COLO829 (cell line): ENCODE measurements at regions not wholly inside any gene's neighbourhood (a gene's known extent, or its start where the extent isn't known, plus 50 kb on each side); places are given as distances from the start of the nearest gene placed in this dataset.
"Not testable (repeated sequence)": the region's sequence is repeated elsewhere in the genome, so short reads cannot be mapped to it uniquely, and the experiment has no call there.

Source experiments
- DNase-seq: peaks from one replicate; pipeline ENCODE4 v3.0.0; 2012; ENCODE audit warnings: low spot score

DNA sequence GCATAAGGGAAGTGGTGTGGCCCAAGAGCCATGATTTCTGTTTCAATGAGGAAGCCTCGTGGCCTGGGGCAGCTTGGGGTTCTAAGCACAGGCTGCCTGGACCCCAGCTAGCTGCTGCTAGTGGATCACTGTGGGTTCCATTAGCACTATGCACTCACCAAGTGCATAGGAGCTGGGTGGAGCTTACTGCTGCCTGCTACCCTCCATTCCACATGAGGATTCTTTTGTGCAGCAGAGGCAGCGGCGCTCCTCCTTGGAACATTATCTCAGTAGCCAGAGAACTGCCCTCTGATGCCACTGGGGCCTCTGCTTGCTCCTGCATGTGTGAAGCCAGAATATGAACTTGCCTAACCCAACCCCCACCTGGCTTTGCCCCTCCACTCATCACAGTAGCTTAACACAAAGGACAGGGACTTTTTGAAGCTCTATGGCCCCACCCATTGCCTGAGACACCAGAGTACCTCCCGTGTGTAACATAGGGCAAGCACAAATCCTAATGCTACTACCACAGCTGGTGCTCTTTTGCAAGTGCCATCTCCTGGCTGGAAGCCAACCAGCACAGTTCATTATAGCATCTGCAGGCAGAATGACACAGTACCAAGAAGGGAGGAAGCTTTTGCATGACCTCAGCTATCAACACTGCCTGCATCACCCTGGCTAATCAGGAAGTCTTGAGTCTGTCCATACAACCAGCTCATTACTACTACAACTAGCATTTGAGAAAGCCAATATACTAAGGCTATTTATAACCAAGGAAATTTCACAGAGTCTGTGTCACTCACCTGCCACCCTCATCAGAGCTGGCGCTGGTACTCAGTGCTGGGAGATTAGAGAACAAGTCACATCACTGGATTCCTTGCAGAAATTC lies 297.0 kb upstream of the GULP1 start:
- DNase-seq, result no peak

DNA sequence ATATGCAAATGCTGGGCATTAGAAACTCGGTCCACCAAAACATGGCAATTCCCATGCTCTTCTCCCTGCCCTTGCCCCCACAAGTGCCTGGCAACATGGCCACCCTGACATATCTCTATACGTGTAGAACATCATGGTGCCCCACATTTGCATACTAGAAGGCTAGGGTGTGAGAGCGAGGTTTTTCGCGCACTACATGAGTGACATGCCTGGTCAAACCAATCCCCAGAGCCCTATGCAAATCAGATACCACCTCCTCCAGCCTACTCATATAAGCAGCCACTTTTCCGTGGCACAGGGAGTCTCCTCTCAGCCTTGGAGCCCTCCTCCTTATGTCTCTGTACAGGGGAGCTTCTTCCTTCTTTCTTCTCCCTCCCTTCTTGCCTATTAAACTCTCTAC lies 296.1 kb upstream of the GULP1 start:
- no peak for DNase-seq

DNA sequence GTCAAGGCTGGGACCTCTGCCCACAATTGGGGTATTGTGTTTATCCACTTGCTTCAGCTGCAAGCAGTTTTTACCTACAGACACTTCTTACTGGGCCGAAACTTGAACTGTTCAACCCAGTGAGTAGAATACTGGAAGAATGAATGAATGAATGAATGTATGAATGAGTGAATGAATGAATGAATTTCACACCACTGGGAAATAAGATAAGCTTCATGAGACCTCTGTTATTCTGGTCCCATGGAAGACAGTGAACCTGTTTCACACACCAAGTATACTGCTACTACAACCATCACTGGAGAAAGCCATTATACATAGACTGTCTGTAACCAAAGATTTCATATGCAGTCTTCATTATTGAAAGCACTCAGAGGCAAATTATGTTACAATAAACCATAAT lies 295.0 kb upstream of the GULP1 start:
- no peak for DNase-seq

DNA sequence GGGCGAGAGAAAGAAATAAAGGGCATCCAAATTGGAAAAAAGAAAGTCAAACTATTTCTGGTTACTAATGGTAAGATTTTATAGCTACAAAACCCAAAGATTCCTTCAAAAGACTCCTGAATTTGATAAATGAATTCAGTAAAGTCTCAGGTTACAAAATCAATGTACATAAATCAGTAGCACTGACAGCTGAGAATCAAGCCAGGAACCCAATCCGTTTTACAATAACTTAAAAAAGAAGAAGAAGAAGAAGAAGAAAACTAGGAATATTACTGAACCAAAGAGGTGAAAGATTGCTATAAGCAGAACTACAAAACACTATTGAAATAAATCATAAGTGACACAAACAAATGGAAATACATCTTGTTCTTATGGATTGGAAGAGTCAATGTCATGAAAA lies 291.5 kb upstream of the GULP1 start:
- no peak for DNase-seq

DNA sequence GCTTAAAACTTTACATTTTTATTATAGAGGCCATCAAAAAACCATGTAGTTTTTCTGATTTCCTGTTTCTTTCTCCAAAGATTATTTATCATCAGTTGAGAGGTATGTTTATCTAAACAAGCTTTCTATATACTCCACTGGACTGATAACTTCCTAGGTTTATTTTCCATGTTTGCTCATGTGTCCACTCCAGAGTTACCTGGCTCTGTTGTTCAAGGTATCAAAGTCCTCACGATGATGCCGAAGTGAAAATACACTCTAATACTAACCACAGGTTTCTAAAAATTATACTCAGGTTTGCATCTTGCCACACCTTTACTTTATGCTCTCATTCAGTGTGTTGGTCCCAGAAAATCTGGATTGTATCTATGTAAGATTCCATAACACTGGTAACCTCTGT lies 287.9 kb upstream of the GULP1 start:
- no peak for DNase-seq

DNA sequence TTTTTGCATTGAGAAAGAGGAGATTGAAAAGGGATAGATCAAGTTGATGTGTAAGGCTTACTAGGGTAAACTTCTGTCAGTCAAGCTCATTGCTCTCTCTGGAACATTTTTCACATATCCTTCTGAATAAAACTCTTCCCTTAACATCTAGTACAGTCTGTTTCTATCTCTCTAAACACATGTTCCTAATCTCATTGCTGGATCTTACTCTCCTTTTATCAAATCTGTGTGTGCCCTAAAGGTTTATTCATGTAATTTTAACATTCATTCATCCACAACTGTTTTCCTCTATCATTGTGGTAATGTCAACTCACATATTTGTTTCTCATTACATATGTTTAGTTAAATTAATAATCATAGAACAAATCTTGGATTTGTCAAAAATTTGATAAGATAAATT lies 277.9 kb upstream of the GULP1 start:
- DNase-seq, result no peak

DNA sequence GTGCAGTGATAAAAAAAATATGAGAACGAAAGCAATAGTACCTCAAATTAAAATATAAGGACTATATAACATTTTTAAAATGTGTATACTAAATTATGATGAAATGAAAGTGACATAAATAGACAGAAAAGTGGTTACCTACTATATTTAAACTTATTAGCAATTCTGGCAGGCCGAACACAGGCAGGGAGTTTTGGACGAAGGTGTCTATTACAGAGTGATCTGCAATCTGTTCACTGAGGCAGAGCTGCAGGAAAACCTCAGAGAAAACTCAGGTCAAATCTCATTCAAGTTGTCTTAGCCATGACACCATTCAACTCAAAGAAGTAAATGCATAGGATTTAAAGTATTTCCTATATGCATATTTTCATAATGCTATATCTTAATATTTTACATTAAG lies 274.8 kb upstream of the GULP1 start:
- no peak for DNase-seq

DNA sequence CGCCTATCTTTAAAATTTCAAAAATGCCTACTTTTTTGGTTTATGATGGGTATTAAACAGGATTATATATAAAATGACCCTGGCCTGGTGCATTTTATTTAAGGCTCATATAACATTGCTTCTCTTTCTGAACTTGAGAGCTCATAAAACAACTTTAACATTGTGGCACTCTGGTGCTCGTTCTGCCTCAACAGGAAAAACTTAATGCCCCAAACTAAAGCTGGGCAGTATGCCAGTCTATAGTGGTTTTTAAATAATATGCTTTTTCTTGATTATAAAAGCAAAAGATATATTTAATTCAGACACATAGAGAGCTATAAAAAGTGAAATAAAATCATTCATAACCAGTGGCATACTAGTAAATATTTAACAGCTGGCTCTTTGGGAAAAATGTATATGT lies 269.3 kb upstream of the GULP1 start:
- DNase-seq, result no peak

DNA sequence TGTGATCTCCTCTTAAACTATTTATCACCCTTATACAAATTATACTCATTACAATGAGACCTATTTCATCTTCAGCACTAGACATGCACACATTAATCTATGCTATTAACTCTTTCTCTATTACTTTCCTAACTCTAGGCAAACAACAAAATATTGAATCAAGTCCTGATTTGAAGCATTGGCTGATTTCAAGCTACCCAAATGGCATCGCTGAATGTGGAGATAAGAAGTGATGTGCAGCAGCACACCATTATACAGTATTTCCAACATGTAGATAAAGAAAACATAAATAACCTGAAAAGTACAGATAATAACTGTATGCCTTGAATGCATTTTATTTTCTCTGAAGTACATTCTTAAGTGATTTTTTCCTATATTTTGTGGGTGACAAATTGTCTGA lies 268.6 kb upstream of the GULP1 start:
- no peak for DNase-seq

DNA sequence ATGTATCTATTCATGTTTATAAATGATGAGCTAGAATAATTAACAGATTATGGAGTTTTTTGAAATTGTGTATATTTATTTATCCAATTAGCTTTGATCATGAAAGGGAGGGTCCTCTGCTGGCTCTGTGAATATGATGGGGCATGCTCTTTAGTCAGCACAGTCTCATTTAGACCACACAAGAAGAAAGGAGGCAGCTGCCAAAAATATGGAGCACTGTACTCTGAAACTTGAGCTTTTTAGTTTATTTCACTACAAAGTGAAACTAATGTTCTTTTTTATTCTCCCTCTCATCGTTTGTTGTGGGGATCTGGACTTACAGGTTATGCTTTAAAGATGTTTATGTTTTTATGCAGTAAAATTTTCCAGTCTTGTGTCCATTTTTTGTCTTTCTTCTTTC lies 266.9 kb upstream of the GULP1 start:
- DNase-seq, result no peak

DNA sequence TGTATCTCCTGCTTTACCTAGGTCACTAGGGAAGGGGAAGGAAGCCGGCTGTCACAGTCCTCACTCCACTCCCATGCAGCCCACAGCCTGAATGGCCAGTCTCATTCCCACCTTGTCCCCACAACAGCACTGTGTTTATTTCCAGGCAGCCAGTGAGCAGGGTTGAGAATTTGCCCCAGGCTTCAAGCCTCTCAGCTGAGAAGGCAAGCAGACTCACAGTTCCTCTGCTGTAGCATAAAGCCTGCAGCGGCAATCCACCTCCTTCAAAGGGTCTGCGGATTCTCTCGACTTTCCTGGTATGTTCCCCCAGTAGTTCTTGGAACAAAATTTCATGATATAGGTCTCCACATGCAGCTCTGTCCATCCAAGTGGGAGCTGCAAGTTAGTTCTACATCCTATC lies 262.9 kb upstream of the GULP1 start:
- no peak for DNase-seq

DNA sequence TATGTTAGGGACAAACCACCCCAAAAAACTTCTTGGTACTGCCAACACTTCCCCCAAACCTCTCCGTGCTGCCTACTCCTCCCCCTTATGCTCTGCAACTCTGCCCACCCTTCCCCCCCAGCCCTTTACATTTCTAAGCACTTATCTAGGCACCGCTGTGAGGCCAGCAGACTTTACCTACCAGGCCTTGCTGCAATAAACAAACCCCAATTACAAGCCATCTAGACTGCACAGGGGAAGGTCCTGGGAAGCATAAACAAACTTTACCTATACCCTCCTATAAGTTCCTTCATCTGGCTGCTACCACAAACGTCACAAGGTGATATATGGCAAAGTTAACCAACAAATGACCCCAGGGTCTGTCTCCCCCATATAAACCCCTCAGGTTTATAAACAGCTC lies 259.4 kb upstream of the GULP1 start:
- no peak for DNase-seq

DNA sequence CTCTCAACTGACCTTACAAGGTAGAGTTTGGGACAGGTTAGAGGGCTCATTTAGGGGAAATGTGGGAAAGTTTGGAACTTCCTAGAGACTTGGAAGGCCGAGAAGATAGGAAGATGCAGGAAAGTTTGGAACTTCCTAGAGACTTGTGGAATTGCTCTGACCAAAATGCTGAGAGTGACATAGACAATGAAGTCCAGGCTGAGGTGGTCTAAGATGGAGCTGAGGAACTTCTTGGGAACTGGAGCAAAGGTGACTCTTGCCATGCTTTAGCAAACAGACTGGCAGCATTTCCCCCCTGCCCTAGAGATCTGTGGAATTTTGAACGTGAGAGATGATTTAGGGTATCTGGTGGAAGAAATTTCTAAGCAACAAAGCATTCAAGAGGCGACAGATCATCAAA lies 258.9 kb upstream of the GULP1 start:
- no peak for DNase-seq

DNA sequence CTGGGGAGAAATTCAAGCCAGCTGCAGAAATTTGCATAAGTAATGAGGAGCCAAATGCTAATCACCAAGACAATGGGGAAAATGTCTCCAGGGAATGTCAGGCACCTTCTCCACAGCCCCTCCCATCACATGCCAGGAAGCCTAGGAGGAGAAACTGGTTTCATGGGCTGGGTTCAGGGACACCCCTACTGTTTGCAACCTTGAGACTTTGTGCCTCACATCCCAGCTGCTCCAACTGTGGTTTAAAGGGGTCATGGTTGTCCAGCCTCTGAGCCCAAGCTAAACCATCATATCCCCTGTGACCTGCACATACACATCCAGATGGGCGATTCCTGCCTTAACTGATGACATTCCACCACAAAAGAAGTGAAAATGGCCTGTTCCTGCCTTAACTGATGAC lies 258.4 kb upstream of the GULP1 start:
- not testable (repeated sequence) for DNase-seq

DNA sequence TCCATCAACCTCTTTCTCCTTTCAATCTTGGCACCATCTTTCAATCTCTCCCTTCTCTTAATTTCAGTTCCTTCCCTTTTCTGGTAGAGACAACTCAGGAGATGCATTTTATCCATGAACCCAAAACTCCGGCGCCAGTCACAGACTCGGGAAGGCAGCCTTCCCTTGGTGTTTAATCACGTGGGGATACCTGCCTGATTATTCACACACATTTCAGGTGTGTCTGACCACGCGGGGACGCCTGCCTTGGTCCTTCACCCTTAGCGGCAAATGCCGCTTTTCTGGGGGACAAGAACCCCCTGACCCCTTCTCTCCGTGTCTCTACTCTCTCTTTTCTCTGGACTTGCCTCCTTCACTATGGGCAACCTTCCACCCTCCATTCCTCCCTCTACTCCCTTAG lies 257.6 kb upstream of the GULP1 start:
- DNase-seq, result not testable (repeated sequence)

DNA sequence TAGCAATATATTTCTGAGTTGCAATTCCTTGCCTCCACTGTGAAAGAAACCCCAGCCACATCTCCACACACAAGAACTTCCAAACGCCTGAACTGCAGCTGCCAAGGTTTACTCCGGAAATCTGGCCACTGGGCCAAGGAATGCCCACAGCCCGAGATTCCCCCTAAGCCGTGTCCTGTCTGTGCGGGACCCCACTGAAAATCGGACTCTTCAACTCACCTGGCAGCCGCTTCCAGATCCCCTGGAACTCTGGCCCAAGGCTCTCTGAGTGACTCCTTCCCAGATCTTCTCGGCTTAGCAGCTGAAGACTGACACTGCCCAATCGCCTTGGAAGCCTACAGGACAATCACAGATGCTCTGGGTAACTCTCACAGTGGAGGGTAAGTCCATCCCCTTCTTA lies 256.3 kb upstream of the GULP1 start:
- DNase-seq, result not testable (repeated sequence)

DNA sequence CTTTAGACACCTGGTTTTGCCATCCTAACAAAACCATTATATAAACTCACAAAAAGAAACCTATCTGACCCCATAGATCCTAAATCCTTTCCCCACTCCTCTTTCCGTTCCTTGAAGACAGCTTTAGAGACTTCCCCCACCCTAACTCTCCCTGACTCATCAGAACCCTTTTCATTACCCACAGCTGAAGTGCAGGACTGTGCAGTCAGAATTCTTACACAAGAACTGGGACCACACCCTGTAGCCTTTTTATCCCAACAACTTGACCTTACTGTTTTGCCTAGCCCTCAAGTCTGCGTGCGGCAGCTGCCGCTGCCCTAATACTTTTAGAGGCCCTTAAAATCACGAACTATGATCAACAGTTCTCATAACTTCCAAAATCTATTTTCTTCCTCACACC lies 254.9 kb upstream of the GULP1 start:
- DNase-seq, result not testable (repeated sequence)

DNA sequence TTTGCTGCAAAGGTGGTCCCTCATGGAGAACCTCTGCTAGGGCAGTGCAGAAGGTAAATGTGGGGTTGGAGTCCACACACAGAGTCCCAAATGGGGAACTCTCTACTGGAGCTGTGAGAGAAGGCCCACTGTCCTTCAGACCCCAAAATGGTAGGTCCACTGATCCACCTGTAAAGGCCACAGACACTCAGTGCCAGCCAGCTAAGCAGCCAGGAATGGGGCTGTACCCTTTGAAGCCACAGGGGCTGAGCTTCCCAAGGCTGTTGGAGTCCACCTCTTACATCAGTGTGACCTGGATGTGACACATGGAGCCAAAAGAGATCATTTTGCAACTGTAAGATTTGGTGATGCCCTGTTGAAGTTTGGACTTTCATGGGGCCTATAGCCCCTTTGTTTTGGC lies 252.4 kb upstream of the GULP1 start:
- no peak for DNase-seq

DNA sequence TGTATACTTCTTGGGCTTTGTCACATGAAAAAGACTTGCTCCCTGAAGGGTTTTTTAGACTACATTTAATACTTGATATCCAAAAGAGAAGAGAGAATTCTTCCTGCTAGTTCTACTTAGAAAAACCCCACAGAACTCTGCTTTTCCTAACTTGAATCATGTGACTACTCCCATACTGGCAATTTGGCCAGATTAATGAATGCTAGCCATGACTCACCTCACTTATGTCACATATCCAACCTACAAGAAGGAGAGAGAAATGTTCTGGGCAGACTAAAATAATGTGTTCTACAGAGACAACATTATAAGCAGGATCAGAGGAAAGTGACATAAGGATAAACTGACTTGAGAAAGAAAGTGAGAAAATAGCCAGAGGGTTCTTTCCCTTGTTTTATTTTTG lies 249.3 kb upstream of the GULP1 start:
- peak; percentile 57 for DNase-seq

DNA sequence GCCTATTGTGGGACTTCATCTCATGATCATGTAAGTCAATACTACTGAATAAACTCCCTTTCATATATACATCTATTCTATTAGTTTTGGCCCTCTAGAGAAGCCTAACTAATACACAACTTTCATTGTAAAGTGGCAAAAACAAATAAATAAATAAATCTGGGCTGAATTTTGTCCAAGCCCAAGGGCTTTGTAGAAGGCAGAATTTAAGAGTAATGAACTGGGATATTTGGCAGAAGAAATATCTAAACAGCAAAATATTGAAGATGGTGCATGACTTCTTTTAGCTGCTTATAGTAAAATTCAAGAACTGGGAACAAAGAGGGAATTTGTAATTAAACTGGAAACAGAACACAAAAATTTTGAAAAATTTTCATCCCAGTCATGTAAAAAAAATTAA lies 246.7 kb upstream of the GULP1 start:
- DNase-seq, result no peak

DNA sequence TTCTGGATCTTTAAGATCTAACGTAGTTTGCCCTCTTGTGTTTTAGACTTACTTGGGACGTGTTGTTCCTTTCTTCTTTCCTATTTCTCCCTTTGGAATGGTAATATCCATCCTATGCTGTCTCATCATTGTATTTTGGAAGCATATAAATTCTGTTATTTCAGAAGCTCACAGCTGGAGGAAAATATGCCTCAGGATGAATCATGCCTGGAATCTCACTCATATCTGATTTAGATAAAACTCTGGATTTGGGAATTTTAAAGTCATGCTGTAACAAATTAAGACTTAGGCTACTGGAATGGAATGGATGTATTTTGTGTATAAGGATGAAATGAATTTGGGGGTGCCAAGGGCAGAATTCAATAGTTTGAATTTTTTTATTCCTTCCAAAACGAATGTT lies 245.2 kb upstream of the GULP1 start:
- DNase-seq, result no peak

DNA sequence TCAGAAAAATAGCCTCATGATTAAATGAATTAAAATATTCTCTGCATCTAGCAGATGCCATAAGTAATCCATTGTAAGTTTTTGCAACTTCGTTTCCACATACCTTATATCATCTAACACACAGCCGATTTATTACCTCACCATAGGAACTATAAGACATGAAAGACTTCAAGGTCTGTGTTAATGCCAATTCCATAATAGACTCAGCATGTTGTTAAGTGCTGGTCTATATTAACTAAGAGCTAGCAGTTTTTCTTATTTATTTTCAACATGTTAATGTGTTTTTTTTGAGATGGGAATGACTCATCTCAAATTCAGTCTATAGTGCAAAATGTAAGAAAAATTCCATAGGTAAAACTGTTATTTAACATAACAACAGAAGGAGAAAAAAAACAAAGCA lies 243.9 kb upstream of the GULP1 start:
- no peak for DNase-seq

DNA sequence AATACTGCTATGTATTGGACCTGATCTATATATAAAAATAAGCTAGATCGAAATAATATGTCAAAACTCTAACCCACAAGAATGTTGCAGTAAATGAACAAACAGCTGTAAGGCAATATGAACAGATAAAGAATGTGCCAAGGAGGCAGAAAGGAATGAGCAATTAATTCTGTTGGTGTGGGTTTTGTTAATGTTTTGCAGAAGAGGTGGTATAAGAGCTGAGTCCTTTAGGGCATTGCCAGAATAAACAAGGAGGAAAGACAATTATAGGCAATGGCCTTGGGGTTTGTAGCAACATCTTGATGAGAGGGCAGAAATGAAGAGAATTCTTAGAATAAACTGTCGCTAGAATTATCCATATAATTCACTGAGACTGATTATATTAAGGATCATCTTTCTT lies 240.9 kb upstream of the GULP1 start:
- no peak for DNase-seq

DNA sequence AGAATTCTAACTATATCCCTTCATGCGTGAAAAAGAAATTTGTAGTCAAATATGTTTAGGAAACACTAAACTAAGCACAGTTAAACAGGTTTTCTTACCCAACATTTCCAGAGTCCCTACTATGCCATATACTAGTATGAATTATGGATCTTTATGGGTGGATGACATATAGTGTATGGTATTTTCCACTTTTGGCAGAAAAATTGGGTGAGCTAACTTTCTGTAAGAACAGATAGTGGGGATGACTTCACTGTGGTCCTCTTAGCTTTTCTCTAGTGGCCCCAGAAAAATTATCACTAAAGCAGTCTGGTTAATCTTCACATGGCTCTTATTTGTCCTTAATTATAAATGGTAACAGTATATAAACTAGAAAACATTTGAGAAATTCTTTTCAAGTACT lies 240.0 kb upstream of the GULP1 start:
- no peak for DNase-seq

DNA sequence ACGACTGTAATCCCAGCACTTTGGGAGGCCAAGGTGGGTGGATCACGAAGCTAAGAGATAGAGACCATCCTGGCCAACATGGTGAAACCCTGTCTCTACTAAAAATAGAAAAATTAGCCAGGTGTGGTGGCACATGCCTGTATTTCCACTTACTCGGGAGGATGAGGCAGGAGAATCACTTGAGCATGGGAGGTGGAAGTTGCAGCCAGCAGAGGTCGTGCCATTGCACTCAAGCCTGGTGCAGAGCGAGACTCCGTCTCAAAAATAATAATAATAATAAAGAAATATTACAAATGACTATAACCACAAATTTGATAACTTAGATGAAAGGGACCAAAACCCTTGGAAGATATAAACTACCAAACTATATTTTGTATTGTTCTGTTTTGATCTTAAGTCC lies 226.3 kb upstream of the GULP1 start:
- no peak for DNase-seq
